OCI-LY1 (cell line): ENCODE measurements at regions not wholly inside any gene's neighbourhood (a gene's known extent, or its start where the extent isn't known, plus 50 kb on each side); places are given as distances from the start of the nearest gene placed in this dataset.

ENCODE experiments used
- CTCF ChIP-seq: fragments of 200-600 bp; sonication (generic), shearing (Covaris generic); IDR thresholded peaks from 2 replicates; pipeline ENCODE4 v1.5.1; 2017; ENCODE audit warnings: mild to moderate bottlenecking, antibody characterized with exemption, low read length, moderate library complexity, mixed read lengths
- EZH2 ChIP-seq: fragments of 200-600 bp; sonication (generic), shearing (Covaris generic); IDR thresholded peaks from 2 replicates; pipeline ENCODE4 v1.8.0; 2017; ENCODE audit warnings: borderline replicate concordance, mixed run types, mild to moderate bottlenecking, antibody characterized with exemption, low read length, moderate library complexity, mixed read lengths

- TF ChIP-seq CTCF (no peak), EZH2 (no peak)
Observed at GRCh38 chr5:120749737-120750136, 285.6 kb downstream of the PRR16 start.
